ENCODE measurements at regions not wholly inside any gene's neighbourhood (a gene's known extent, or its start where the extent isn't known, plus 50 kb on each side); places are given as distances from the start of the nearest gene placed in this dataset.

GRCh38 chr1:30605441-30605920 lies 117.9 kb downstream of the MATN1 start:
- CTCF ChIA-PET = no interaction called here
- no peak for TF ChIP-seq CTCF (IDR thresholded peaks at IDR 0.05; ENCODE audit: control extremely low read depth, extremely low read depth, low read depth, missing control alignments)
- DNase-seq (ENCODE audit: extremely low spot score) = no peak
- POLR2A ChIA-PET = no interaction called here

GRCh38 chr1:30604801-30605440 lies 118.5 kb downstream of the MATN1 start:
- ChIA-PET CTCF (no interaction called here), POLR2A (no interaction called here)
- no peak for TF ChIP-seq CTCF (IDR thresholded peaks at IDR 0.05; ENCODE audit: control extremely low read depth, extremely low read depth, low read depth, missing control alignments)
- DNase-seq (ENCODE audit: extremely low spot score) = no peak

- no peak for DNase-seq (ENCODE audit: extremely low spot score)
- TF ChIP-seq CTCF (IDR thresholded peaks at IDR 0.05; ENCODE audit: control extremely low read depth, extremely low read depth, low read depth, missing control alignments) = no peak
- ChIA-PET POLR2A (no interaction called here), CTCF (interaction anchor here (1.0 kb wide), 1 partner anchor 40 kb away, joined by 3 read pairs; no protein-coding TSS in a partner anchor)
These were observed 120.1 kb downstream of the MATN1 start for GRCh38 chr1:30603081-30603858.

- POLR2A ChIA-PET = no interaction called here
- no peak for TF ChIP-seq CTCF (IDR thresholded peaks at IDR 0.05; ENCODE audit: control extremely low read depth, extremely low read depth, low read depth, missing control alignments)
- DNase-seq (ENCODE audit: extremely low spot score) = no peak
- CTCF ChIA-PET = interaction anchor here (1.4 kb wide), 1 partner anchor 10 kb away, joined by 5 read pairs; no protein-coding TSS in a partner anchor
These were observed 121.9 kb downstream of the MATN1 start for GRCh38 chr1:30601316-30602085.

- no peak for DNase-seq (ENCODE audit: extremely low spot score)
- ChIA-PET CTCF (interaction anchor here (1.4 kb wide), 1 partner anchor 10 kb away, joined by 5 read pairs; no protein-coding TSS in a partner anchor), POLR2A (interaction anchor here (0.6 kb wide), 1 partner anchor 279 kb away, joined by 3 read pairs; no protein-coding TSS in a partner anchor)
These were observed 122.7 kb downstream of the MATN1 start for GRCh38 chr1:30600706-30601105.

More at GRCh38 chr1:30600706-30601105, 122.7 kb downstream of the MATN1 start:
- no peak for TF ChIP-seq CTCF (IDR thresholded peaks at IDR 0.05; ENCODE audit: control extremely low read depth, extremely low read depth, low read depth, missing control alignments)

Measured in GM10248 (cell line).